Memory B cell (primary cell): ENCODE measurements at regions not wholly inside any gene's neighbourhood (a gene's known extent, or its start where the extent isn't known, plus 50 kb on each side); places are given as distances from the start of the nearest gene placed in this dataset.

Source experiments
- ATAC-seq: fragments of 150-1000 bp; cut with Tn5 transposase; 2 replicates; pipeline ENCODE4 v1.10.0; 2021; ENCODE audit warnings: low read depth, mild to moderate bottlenecking, moderate library complexity
- DNase-seq, 2 donors: peaks; one replicate each; pipeline ENCODE4 v3.0.0; 2022; ENCODE audit warnings: low spot score in 2 of 2
- H3K27ac Mint-ChIP-seq: one replicate; pipeline ENCODE4 v1.8.0; 2022; ENCODE audit warnings: mild to moderate bottlenecking, moderate library complexity, mixed read lengths
- H3K27me3 Mint-ChIP-seq: one replicate; pipeline ENCODE4 v1.8.0; 2022; ENCODE audit warnings: mixed read lengths
- H3K36me3 Mint-ChIP-seq: one replicate; pipeline ENCODE4 v1.8.0; 2022; ENCODE audit warnings: mild to moderate bottlenecking, mixed read lengths
- H3K4me1 Mint-ChIP-seq: one replicate; pipeline ENCODE4 v1.8.0; 2022; ENCODE audit warnings: mixed read lengths
- H3K4me3 Mint-ChIP-seq: one replicate; pipeline ENCODE4 v1.8.0; 2022; ENCODE audit warnings: mild to moderate bottlenecking, moderate library complexity, mixed read lengths
- H3K9me3 Mint-ChIP-seq: one replicate; pipeline ENCODE4 v1.8.0; 2022; ENCODE audit warnings: mixed read lengths

GRCh38 chr21:33987461-33987860 lies 71.9 kb upstream of the ATP5PO start:
- H3K36me3 Mint-ChIP-seq, result peaks cover 8% of the 10 kb centered on the region
- DNase-seq, result no peak
- H3K4me1 Mint-ChIP-seq, result peaks cover 6% of the 10 kb centered on the region
- H3K27me3 Mint-ChIP-seq, result peaks cover 6% of the 10 kb centered on the region
- no peak overlapping the region for H3K27ac Mint-ChIP-seq
- ATAC-seq, result no peak
- peaks cover 3% of the 10 kb centered on the region for H3K9me3 Mint-ChIP-seq
- no peak overlapping the region for H3K4me3 Mint-ChIP-seq

GRCh38 chr21:33985117-33986050 lies 69.8 kb upstream of the ATP5PO start:
- Mint-ChIP-seq H3K27ac (peak overlapping the region; percentile 17), H3K4me3 (no peak overlapping the region), H3K4me1 (peaks cover 6% of the 10 kb centered on the region), H3K36me3 (peaks cover 4% of the 10 kb centered on the region), H3K9me3 (peaks cover 1% of the 10 kb centered on the region), H3K27me3 (peaks cover 6% of the 10 kb centered on the region)
- no peak for ATAC-seq
- no peak for DNase-seq

GRCh38 chr21:33984021-33984481 lies 68.4 kb upstream of the ATP5PO start:
- Mint-ChIP-seq H3K9me3 (peaks cover 1% of the 10 kb centered on the region), H3K27ac (no peak overlapping the region), H3K27me3 (peaks cover 6% of the 10 kb centered on the region), H3K4me1 (peaks cover 6% of the 10 kb centered on the region), H3K4me3 (no peak overlapping the region), H3K36me3 (peaks cover 4% of the 10 kb centered on the region)
- no peak for ATAC-seq
- no peak for DNase-seq

GRCh38 chr21:33981391-33982101 lies 65.9 kb upstream of the ATP5PO start:
- Mint-ChIP-seq H3K4me3 (no peak overlapping the region), H3K36me3 (peaks cover 4% of the 10 kb centered on the region), H3K27me3 (peaks cover 6% of the 10 kb centered on the region), H3K4me1 (peaks cover 10% of the 10 kb centered on the region), H3K9me3 (peaks cover 1% of the 10 kb centered on the region), H3K27ac (no peak overlapping the region)
- ATAC-seq (no peak), DNase-seq (no peak)

GRCh38 chr21:33980276-33980916 lies 64.8 kb upstream of the ATP5PO start:
- ATAC-seq (no peak), DNase-seq (no peak)
- peaks cover 4% of the 10 kb centered on the region for H3K36me3 Mint-ChIP-seq
- peaks cover 5% of the 10 kb centered on the region for H3K27me3 Mint-ChIP-seq
- no peak overlapping the region for H3K4me3 Mint-ChIP-seq
- peaks cover 1% of the 10 kb centered on the region for H3K9me3 Mint-ChIP-seq
- H3K27ac Mint-ChIP-seq, result no peak overlapping the region
- peaks cover 21% of the 10 kb centered on the region for H3K4me1 Mint-ChIP-seq

GRCh38 chr21:33978585-33978984 lies 63.0 kb upstream of the ATP5PO start:
- Mint-ChIP-seq H3K36me3 (no peaks in the 10 kb centered on the region), H3K9me3 (no peaks in the 10 kb centered on the region), H3K4me3 (no peak overlapping the region), H3K27me3 (no peaks in the 10 kb centered on the region), H3K27ac (no peak overlapping the region), H3K4me1 (peaks cover 24% of the 10 kb centered on the region)
- no peak for DNase-seq
- ATAC-seq, result no peak

GRCh38 chr21:33977721-33978369 lies 62.2 kb upstream of the ATP5PO start:
- H3K4me3 Mint-ChIP-seq, result no peak overlapping the region
- no peaks in the 10 kb centered on the region for H3K9me3 Mint-ChIP-seq
- ATAC-seq, result no peak
- no peak for DNase-seq
- no peaks in the 10 kb centered on the region for H3K27me3 Mint-ChIP-seq
- H3K36me3 Mint-ChIP-seq, result no peaks in the 10 kb centered on the region
- no peak overlapping the region for H3K27ac Mint-ChIP-seq
- H3K4me1 Mint-ChIP-seq, result peaks cover 24% of the 10 kb centered on the region

- no peaks in the 10 kb centered on the region for H3K36me3 Mint-ChIP-seq
- no peak for DNase-seq
- no peak overlapping the region for H3K4me3 Mint-ChIP-seq
- no peaks in the 10 kb centered on the region for H3K9me3 Mint-ChIP-seq
- peak overlapping the region; percentile 89 for H3K27ac Mint-ChIP-seq
- peaks cover 24% of the 10 kb centered on the region for H3K4me1 Mint-ChIP-seq
- no peak for ATAC-seq
- H3K27me3 Mint-ChIP-seq, result no peaks in the 10 kb centered on the region
Observed at GRCh38 chr21:33977017-33977720, 61.6 kb upstream of the ATP5PO start.

GRCh38 chr21:33976082-33977016 lies 60.7 kb upstream of the ATP5PO start:
- H3K27ac Mint-ChIP-seq, result peak overlapping the region; percentile 89
- H3K9me3 Mint-ChIP-seq, result no peaks in the 10 kb centered on the region
- no peak for DNase-seq
- peak; percentile 45 for ATAC-seq
- H3K36me3 Mint-ChIP-seq, result no peaks in the 10 kb centered on the region
- peaks cover 24% of the 10 kb centered on the region for H3K4me1 Mint-ChIP-seq
- H3K27me3 Mint-ChIP-seq, result no peaks in the 10 kb centered on the region
- H3K4me3 Mint-ChIP-seq, result peak overlapping the region; percentile 58

- ATAC-seq, result peak; percentile 91
- peaks cover 24% of the 10 kb centered on the region for H3K4me1 Mint-ChIP-seq
Observed at GRCh38 chr21:33975548-33976081, 60.0 kb upstream of the ATP5PO start.

GRCh38 chr21:33974513-33975468 lies 59.2 kb upstream of the ATP5PO start:
- peaks cover 24% of the 10 kb centered on the region for H3K4me1 Mint-ChIP-seq
- DNase-seq, result no peak
- no peaks in the 10 kb centered on the region for H3K36me3 Mint-ChIP-seq
- no peaks in the 10 kb centered on the region for H3K9me3 Mint-ChIP-seq
- no peak for ATAC-seq
- peak overlapping the region; percentile 89 for H3K27ac Mint-ChIP-seq
- H3K4me3 Mint-ChIP-seq, result no peak overlapping the region
- H3K27me3 Mint-ChIP-seq, result no peaks in the 10 kb centered on the region

More at GRCh38 chr21:33975548-33976081, 60.0 kb upstream of the ATP5PO start:
- H3K4me3 Mint-ChIP-seq, result peak overlapping the region; percentile 58
- no peaks in the 10 kb centered on the region for H3K27me3 Mint-ChIP-seq
- H3K27ac Mint-ChIP-seq, result peak overlapping the region; percentile 89
- H3K36me3 Mint-ChIP-seq, result no peaks in the 10 kb centered on the region
- DNase-seq, result peak in 1 of 2 donors; percentile 33
- no peaks in the 10 kb centered on the region for H3K9me3 Mint-ChIP-seq
